HEK293 (cell line): ENCODE measurements at regions not wholly inside any gene's neighbourhood (a gene's known extent, or its start where the extent isn't known, plus 50 kb on each side); places are given as distances from the start of the nearest gene placed in this dataset.

Experiments used
- CTCF ChIA-PET: fragments of 350-600 bp; formaldehyde crosslinking; extraction: SDS; loops from one replicate; lab custom pipeline; 2021; ENCODE audit warnings: antibody characterized with exemption; lab: Yijun Ruan, JAX
- POLR2A ChIA-PET: fragments of 300-600 bp; formaldehyde crosslinking; extraction: SDS; loops from one replicate; lab custom pipeline; 2020; ENCODE audit warnings: antibody characterized with exemption, inconsistent platforms; lab: Yijun Ruan, JAX
- H3K27ac ChIP-seq: fragments of 200-500 bp; sonication (Bioruptor generic); 2 replicates; pipeline ENCODE4 v1.5.1; 2014; ENCODE audit warnings: low read depth, low read length, control low read depth, inconsistent platforms; ENCODE audit errors: extremely low read depth
- H3K36me3 ChIP-seq, 2 experiments: fragments of 200-500 bp in 1 of 2; sonication (Bioruptor generic) in 1 of 2; 1 replicate in 1 of 2; 2 replicates in 1 of 2; pipeline ENCODE4 v1.5.1; 2014 to 2017; ENCODE audit warnings: inconsistent platforms in 2 of 2, low read length in 2 of 2; ENCODE audit not compliant: control insufficient read depth in 2 of 2, insufficient read depth in 1 of 2
- H3K4me1 ChIP-seq: fragments of 200-500 bp; sonication (Bioruptor generic); 2 replicates; pipeline ENCODE4 v1.5.1; 2014; ENCODE audit warnings: mild to moderate bottlenecking, low read length, inconsistent platforms; ENCODE audit not compliant: control insufficient read depth, insufficient read depth
- H3K4me3 ChIP-seq: 2 replicates; pipeline ENCODE4 v1.5.1; 2011; ENCODE audit warnings: low read depth, mild to moderate bottlenecking, control low read depth, low read length, moderate library complexity
- H3K9me3 ChIP-seq: fragments of 200-500 bp; sonication (Bioruptor generic); 2 replicates; pipeline ENCODE4 v1.5.1; 2014; ENCODE audit warnings: low read depth, low read length, inconsistent platforms; ENCODE audit not compliant: control insufficient read depth, insufficient read depth
- AEBP2 ChIP-seq: fragments of 450-650 bp; formaldehyde crosslinking; IDR thresholded peaks from 2 replicates; pipeline ENCODE4 v1.5.1; 2016; ENCODE audit warnings: missing biosample characterization, missing genetic modification characterization, borderline replicate concordance
- KLF9 ChIP-seq: fragments of 450-650 bp; formaldehyde crosslinking; IDR thresholded peaks from 2 replicates; pipeline ENCODE4 v1.5.1; 2016; ENCODE audit warnings: missing biosample characterization, missing genetic modification characterization, low read depth
- RBAK ChIP-seq: fragments of 450-650 bp; formaldehyde crosslinking; IDR thresholded peaks from 2 replicates; pipeline ENCODE4 v1.5.1; 2016; ENCODE audit warnings: missing biosample characterization, missing genetic modification characterization
- REPIN1 ChIP-seq: fragments of 450-650 bp; formaldehyde crosslinking; IDR thresholded peaks from 2 replicates; pipeline ENCODE4 v1.5.1; 2017; ENCODE audit warnings: missing biosample characterization, missing genetic modification characterization, low read depth
- ZBTB10 ChIP-seq: fragments of 450-650 bp; formaldehyde crosslinking; IDR thresholded peaks from 2 replicates; pipeline ENCODE4 v1.5.1; 2016; ENCODE audit warnings: missing biosample characterization, missing genetic modification characterization
- ZBTB17 ChIP-seq: fragments of 450-650 bp; formaldehyde crosslinking; IDR thresholded peaks from 2 replicates; pipeline ENCODE4 v1.5.1; 2016; ENCODE audit warnings: missing biosample characterization, missing genetic modification characterization
- ZNF114 ChIP-seq: fragments of 450-650 bp; formaldehyde crosslinking; IDR thresholded peaks from 2 replicates; pipeline ENCODE4 v1.5.0; 2017; ENCODE audit warnings: missing biosample characterization, missing genetic modification characterization
- ZNF132 ChIP-seq: fragments of 450-650 bp; formaldehyde crosslinking; IDR thresholded peaks from 2 replicates; pipeline ENCODE4 v1.5.1; 2017; ENCODE audit warnings: missing biosample characterization, missing genetic modification characterization, borderline replicate concordance
- ZNF302 ChIP-seq: fragments of 450-650 bp; formaldehyde crosslinking; IDR thresholded peaks from 2 replicates; pipeline ENCODE4 v1.5.1; 2016; ENCODE audit warnings: missing biosample characterization, missing genetic modification characterization, low read depth
- ZNF341 ChIP-seq: fragments of 450-650 bp; formaldehyde crosslinking; IDR thresholded peaks from 2 replicates; pipeline ENCODE4; 2016; ENCODE audit warnings: low read depth, missing biosample characterization, missing genetic modification characterization
- ZNF501 ChIP-seq: fragments of 450-650 bp; formaldehyde crosslinking; IDR thresholded peaks from 2 replicates; pipeline ENCODE4 v1.5.1; 2016; ENCODE audit warnings: missing biosample characterization, missing genetic modification characterization
- ZNF621 ChIP-seq: fragments of 450-650 bp; formaldehyde crosslinking; IDR thresholded peaks from 2 replicates; pipeline ENCODE4 v1.5.1; 2017; ENCODE audit warnings: missing biosample characterization, missing genetic modification characterization
- ZNF664 ChIP-seq: fragments of 450-650 bp; formaldehyde crosslinking; IDR thresholded peaks from 2 replicates; pipeline ENCODE4 v1.5.1; 2016; ENCODE audit warnings: missing biosample characterization, missing genetic modification characterization
- TF ChIP-seq, protein P1 (sequence below): sonication (generic); formaldehyde crosslinking; IDR thresholded peaks from 2 replicates; pipeline ENCODE4 v1.8.1; 2022; ENCODE audit warnings: mild to moderate bottlenecking, moderate library complexity, missing genetic modification reagents
- TF ChIP-seq, protein P2 (sequence below): fragments of 450-650 bp; formaldehyde crosslinking; IDR thresholded peaks from 2 replicates; pipeline ENCODE4 v1.5.1; 2016; ENCODE audit warnings: missing biosample characterization, missing genetic modification characterization

GRCh38 chr16:61540216-61540615 lies 496.0 kb downstream of the CDH8 start:
- CTCF ChIA-PET = interaction anchor here (0.6 kb wide), 1 partner anchor 95 kb away, joined by 3 read pairs; no protein-coding TSS in a partner anchor
- H3K27ac ChIP-seq = no peak overlapping the region
- no peak for TF ChIP-seq ZNF302 (tag by site-specific recombination)
- no peak for TF ChIP-seq ZBTB17 (tag by site-specific recombination)
- no peaks in the 10 kb centered on the region for H3K4me1 ChIP-seq
- H3K9me3 ChIP-seq = no peaks in the 10 kb centered on the region
- POLR2A ChIA-PET = no interaction called here
- H3K36me3 ChIP-seq = no peaks in the 10 kb centered on the region
- no peak overlapping the region for H3K4me3 ChIP-seq

DNA sequence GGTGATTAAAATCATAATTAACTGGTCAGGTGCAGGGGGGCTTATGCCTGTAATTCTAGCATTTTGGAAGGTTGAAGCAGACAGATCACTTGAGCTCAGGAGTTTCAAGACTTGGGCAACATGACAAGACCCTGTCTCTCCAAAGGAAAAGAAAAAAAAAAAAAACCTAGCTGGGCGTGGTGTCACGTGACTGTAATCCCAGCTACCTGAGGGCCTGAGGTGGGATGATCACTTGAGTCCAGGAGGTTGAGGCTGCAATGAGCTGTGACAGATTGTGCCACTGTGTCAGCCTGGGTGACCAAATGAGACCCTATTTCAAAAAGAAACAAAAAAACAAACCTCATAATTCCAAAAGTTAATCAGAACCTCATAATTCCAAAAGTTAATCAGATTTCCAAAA lies 505.5 kb downstream of the CDH8 start:
- Histone ChIP-seq H3K4me1 (no peaks in the 10 kb centered on the region), H3K4me3 (no peak overlapping the region), H3K9me3 (no peaks in the 10 kb centered on the region), H3K27ac (no peak overlapping the region), H3K36me3 (no peaks in the 10 kb centered on the region)
- POLR2A ChIA-PET = no interaction called here
- no peak for TF ChIP-seq REPIN1 (tag by site-specific recombination)
- TF ChIP-seq ZNF621 (tag by site-specific recombination) = no peak
- TF ChIP-seq ZNF341 = no peak
- no peak for TF ChIP-seq ZNF664
- no peak for TF ChIP-seq KLF9 (tag by site-specific recombination)
- no peak for TF ChIP-seq ZBTB17 (tag by site-specific recombination)
- no peak for TF ChIP-seq AEBP2
- TF ChIP-seq ZNF114 (tag by site-specific recombination) = no peak
- CTCF ChIA-PET = no interaction called here

DNA sequence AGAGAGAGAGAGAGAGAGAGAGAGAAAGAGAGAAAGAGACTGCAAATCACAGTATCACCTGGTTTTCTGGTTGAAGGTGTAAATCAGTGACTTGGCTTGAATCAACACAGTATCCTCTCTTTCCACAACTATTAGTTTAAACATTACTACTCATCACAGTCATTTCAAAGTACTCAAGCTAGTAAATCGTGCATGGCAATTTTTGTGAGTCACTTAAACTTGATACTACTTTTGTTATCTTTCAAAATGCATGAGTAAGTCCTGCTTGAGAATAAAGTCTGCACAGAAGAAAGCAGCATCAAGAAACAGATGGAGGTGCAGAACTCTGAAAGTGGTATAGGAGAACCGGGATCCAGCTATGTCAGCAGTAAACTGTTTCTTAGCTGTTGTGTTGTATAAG lies 535.4 kb downstream of the CDH8 start:
- H3K4me3 ChIP-seq = no peak overlapping the region
- CTCF ChIA-PET = no interaction called here
- TF ChIP-seq RBAK (tag by site-specific recombination) (no peak), ZNF132 (no peak), ZNF501 (tag by site-specific recombination) (no peak), ZBTB10 (no peak)
- TF ChIP-seq, protein P1, sequence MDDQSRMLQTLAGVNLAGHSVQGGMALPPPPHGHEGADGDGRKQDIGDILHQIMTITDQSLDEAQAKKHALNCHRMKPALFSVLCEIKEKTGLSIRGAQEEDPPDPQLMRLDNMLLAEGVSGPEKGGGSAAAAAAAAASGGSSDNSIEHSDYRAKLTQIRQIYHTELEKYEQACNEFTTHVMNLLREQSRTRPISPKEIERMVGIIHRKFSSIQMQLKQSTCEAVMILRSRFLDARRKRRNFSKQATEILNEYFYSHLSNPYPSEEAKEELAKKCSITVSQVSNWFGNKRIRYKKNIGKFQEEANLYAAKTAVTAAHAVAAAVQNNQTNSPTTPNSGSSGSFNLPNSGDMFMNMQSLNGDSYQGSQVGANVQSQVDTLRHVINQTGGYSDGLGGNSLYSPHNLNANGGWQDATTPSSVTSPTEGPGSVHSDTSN (CRISPR knock-in tag) = no peak
- TF ChIP-seq, protein P2, sequence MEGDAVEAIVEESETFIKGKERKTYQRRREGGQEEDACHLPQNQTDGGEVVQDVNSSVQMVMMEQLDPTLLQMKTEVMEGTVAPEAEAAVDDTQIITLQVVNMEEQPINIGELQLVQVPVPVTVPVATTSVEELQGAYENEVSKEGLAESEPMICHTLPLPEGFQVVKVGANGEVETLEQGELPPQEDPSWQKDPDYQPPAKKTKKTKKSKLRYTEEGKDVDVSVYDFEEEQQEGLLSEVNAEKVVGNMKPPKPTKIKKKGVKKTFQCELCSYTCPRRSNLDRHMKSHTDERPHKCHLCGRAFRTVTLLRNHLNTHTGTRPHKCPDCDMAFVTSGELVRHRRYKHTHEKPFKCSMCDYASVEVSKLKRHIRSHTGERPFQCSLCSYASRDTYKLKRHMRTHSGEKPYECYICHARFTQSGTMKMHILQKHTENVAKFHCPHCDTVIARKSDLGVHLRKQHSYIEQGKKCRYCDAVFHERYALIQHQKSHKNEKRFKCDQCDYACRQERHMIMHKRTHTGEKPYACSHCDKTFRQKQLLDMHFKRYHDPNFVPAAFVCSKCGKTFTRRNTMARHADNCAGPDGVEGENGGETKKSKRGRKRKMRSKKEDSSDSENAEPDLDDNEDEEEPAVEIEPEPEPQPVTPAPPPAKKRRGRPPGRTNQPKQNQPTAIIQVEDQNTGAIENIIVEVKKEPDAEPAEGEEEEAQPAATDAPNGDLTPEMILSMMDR = no peak
- TF ChIP-seq, all 188 proteins: peak for 0
- POLR2A ChIA-PET = no interaction called here
- Histone ChIP-seq H3K4me1 (no peaks in the 10 kb centered on the region), H3K27ac (no peak overlapping the region), H3K36me3 (no peaks in the 10 kb centered on the region), H3K9me3 (no peaks in the 10 kb centered on the region)
